Parathyroid adenoma (tissue), 2 donors: ENCODE measurements at regions not wholly inside any gene's neighbourhood (a gene's known extent, or its start where the extent isn't known, plus 50 kb on each side); places are given as distances from the start of the nearest gene placed in this dataset.

Experiments
- H2AFZ ChIP-seq: fragments of 300-600 bp; sonication (generic); one replicate; pipeline ENCODE4 v1.7.0; 2017; ENCODE audit warnings: antibody characterized with exemption, mild to moderate bottlenecking
- H3K27ac ChIP-seq: fragments of 300-600 bp; sonication (generic); one replicate; pipeline ENCODE4 v1.7.0; 2017
- H3K27me3 ChIP-seq: fragments of 300-600 bp; sonication (generic); one replicate; pipeline ENCODE4 v1.7.0; 2017; ENCODE audit warnings: low read length; ENCODE audit not compliant: control insufficient read depth, insufficient read depth
- H3K36me3 ChIP-seq: fragments of 300-600 bp; sonication (generic); one replicate; pipeline ENCODE4 v1.7.0; 2017; ENCODE audit warnings: low read length; ENCODE audit not compliant: control insufficient read depth, insufficient read depth
- H3K4me1 ChIP-seq: fragments of 300-600 bp; sonication (generic); one replicate; pipeline ENCODE4 v1.7.0; 2017; ENCODE audit warnings: control low read depth
- H3K4me2 ChIP-seq: fragments of 300-600 bp; sonication (generic); one replicate; pipeline ENCODE4 v1.7.0; 2017; ENCODE audit warnings: low read length
- H3K4me3 ChIP-seq: fragments of 300-600 bp; sonication (generic); one replicate; pipeline ENCODE4 v1.7.0; 2017; ENCODE audit warnings: low read depth, low read length
- H3K79me2 ChIP-seq: fragments of 300-600 bp; sonication (generic); one replicate; pipeline ENCODE4 v1.7.0; 2017; ENCODE audit warnings: control low read depth
- H3K9ac ChIP-seq: fragments of 300-600 bp; sonication (generic); one replicate; pipeline ENCODE4 v1.7.0; 2017; ENCODE audit warnings: mild to moderate bottlenecking
- H3K9me3 ChIP-seq: fragments of 300-600 bp; sonication (generic); one replicate; pipeline ENCODE4 v1.7.0; 2017; ENCODE audit warnings: low read length; ENCODE audit not compliant: control insufficient read depth
- CTCF ChIP-seq: fragments of 300-600 bp; sonication (generic); IDR thresholded peaks from one replicate; pipeline ENCODE4 v1.7.0; 2017; ENCODE audit warnings: antibody characterized with exemption, mild to moderate bottlenecking
- donor health status: primary hyperparathyroidism.

GRCh38 chr12:127247937-127248336 lies 1019.0 kb upstream of the TMEM132C start:
- no peaks in the 10 kb centered on the region for H3K36me3 ChIP-seq
- TF ChIP-seq CTCF: no peak
- no peaks in the 10 kb centered on the region for H3K79me2 ChIP-seq
- H3K4me1 ChIP-seq: no peaks in the 10 kb centered on the region
- H3K27me3 ChIP-seq: no peaks in the 10 kb centered on the region
- H2AFZ ChIP-seq: no peak overlapping the region
- H3K27ac ChIP-seq: no peak overlapping the region
- no peaks in the 10 kb centered on the region for H3K9me3 ChIP-seq
- no peak overlapping the region for H3K4me2 ChIP-seq
- no peak overlapping the region for H3K9ac ChIP-seq
- no peak overlapping the region for H3K4me3 ChIP-seq

- no peak for TF ChIP-seq CTCF
- Histone ChIP-seq H3K4me1 (no peaks in the 10 kb centered on the region), H3K9ac (no peak overlapping the region), H3K4me2 (no peak overlapping the region), H3K4me3 (no peak overlapping the region), H3K27ac (no peak overlapping the region), H3K9me3 (no peaks in the 10 kb centered on the region), H3K36me3 (no peaks in the 10 kb centered on the region), H3K79me2 (no peaks in the 10 kb centered on the region), H3K27me3 (no peaks in the 10 kb centered on the region), H2AFZ (no peak overlapping the region)
These were observed 1017.5 kb upstream of the TMEM132C start for GRCh38 chr12:127249428-127249827.

GRCh38 chr12:127253797-127254327 lies 1013.1 kb upstream of the TMEM132C start:
- H3K36me3 ChIP-seq: no peaks in the 10 kb centered on the region
- H3K4me2 ChIP-seq: no peak overlapping the region
- H3K9me3 ChIP-seq: no peaks in the 10 kb centered on the region
- H2AFZ ChIP-seq: no peak overlapping the region
- no peak overlapping the region for H3K9ac ChIP-seq
- H3K4me1 ChIP-seq: no peaks in the 10 kb centered on the region
- no peak for TF ChIP-seq CTCF
- H3K27ac ChIP-seq: no peak overlapping the region
- no peak overlapping the region for H3K4me3 ChIP-seq
- no peaks in the 10 kb centered on the region for H3K27me3 ChIP-seq
- H3K79me2 ChIP-seq: no peaks in the 10 kb centered on the region

- Histone ChIP-seq H3K27me3 (no peaks in the 10 kb centered on the region), H3K79me2 (no peaks in the 10 kb centered on the region), H3K4me3 (no peak overlapping the region), H3K4me1 (no peaks in the 10 kb centered on the region), H3K27ac (no peak overlapping the region), H3K9ac (no peak overlapping the region), H3K4me2 (no peak overlapping the region), H3K36me3 (no peaks in the 10 kb centered on the region), H3K9me3 (no peaks in the 10 kb centered on the region), H2AFZ (no peak overlapping the region)
- TF ChIP-seq CTCF: no peak
These were observed 1012.5 kb upstream of the TMEM132C start for GRCh38 chr12:127254420-127254955.

GRCh38 chr12:127257366-127257935 lies 1009.5 kb upstream of the TMEM132C start:
- TF ChIP-seq CTCF: no peak
- Histone ChIP-seq H2AFZ (no peak overlapping the region), H3K27ac (no peak overlapping the region), H3K9ac (no peak overlapping the region), H3K79me2 (no peaks in the 10 kb centered on the region), H3K9me3 (no peaks in the 10 kb centered on the region), H3K4me3 (no peak overlapping the region), H3K4me1 (no peaks in the 10 kb centered on the region), H3K4me2 (no peak overlapping the region), H3K36me3 (no peaks in the 10 kb centered on the region), H3K27me3 (no peaks in the 10 kb centered on the region)
